Keratinocyte (primary cell): ENCODE measurements at regions not wholly inside any gene's neighbourhood (a gene's known extent, or its start where the extent isn't known, plus 50 kb on each side); places are given as distances from the start of the nearest gene placed in this dataset.

Experiments used
- CTCF ChIP-seq, 3 experiments: IDR thresholded peaks in 1 of 3; conservative IDR thresholded peaks in 1 of 3; optimal IDR thresholded peaks in 1 of 3; 2 replicates in 2 of 3; 3 replicates in 1 of 3; pipeline versions ENCODE3 to v1.5.1; 2011; ENCODE audit warnings: low read length in 3 of 3, mild to moderate bottlenecking in 3 of 3, moderate library complexity in 2 of 3, control low read depth in 1 of 3, inconsistent platforms in 1 of 3; ENCODE audit not compliant: insufficient read depth in 2 of 3; ENCODE audit errors: extremely low read depth in 1 of 3
- EZH2 ChIP-seq: IDR thresholded peaks from one replicate; pipeline ENCODE4 v1.6.1; 2012; ENCODE audit warnings: inconsistent platforms, mild to moderate bottlenecking, low read length, moderate library complexity

DNA sequence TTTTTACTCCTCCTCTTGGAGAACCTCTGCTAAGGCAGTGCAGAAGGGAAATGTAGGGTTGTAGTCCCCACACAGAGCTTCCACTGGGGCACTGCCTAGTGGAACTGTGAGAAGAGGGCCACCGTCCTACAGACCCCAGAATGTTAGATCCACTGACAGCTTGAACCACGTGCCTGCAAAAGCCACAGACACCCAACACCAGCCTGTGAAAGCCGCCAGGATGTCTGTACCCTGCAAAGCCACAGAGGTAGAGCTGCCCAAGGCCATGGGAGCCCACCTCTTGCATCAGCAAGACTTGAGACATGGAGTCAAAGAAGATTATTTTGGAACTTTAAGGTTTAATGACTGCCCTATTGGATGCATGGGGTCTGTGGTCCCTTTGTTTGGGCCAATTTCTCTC, 112.1 kb downstream of the RSL24D1 start:
- TF ChIP-seq CTCF (optimal IDR thresholded peaks at IDR 0.05 in 1 of 3, IDR thresholded peaks at IDR 0.05 in 1 of 3, conservative IDR thresholded peaks at IDR 0.05 in 1 of 3; ENCODE audit: extremely low read depth in 1 of 3, insufficient read depth in 2 of 3, low read length in 3 of 3): no peak
- TF ChIP-seq EZH2: no peak
